ENCODE measurements at regions not wholly inside any gene's neighbourhood (a gene's known extent, or its start where the extent isn't known, plus 50 kb on each side); places are given as distances from the start of the nearest gene placed in this dataset.

DNA sequence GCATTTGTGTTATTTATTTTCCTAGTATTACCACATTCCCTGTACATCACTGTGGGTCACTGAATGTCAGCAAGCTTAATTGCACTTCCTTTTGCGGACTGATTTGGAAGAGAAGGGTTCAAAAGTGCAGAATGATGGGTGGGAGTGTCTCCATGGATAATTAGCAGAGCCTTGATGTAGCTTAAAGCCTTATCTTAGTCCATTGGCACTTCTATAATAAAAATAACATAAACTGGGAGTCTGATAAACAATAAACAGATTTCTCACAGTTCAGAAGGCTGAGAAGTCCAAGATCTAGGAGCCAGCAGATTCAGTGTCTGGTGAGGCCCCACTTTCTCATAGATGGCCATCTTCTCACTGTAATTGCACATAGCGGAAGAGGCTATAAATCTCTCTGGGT, 501.1 kb upstream of the POU3F2 start:
- H3K79me1 ChIP-seq (ENCODE audit: low read depth, low read length): no peaks in the 10 kb centered on the region
- 90% methylated on average over 2 of the region's 2 CpGs; no CpG with 5 or more reads in 1 of the 2 experiments for WGBS, 2 experiments (ENCODE audit: extremely low coverage in 1 of 2, insufficient coverage in 1 of 2, insufficient read length in 1 of 2, insufficient replicate concordance in 2 of 2, low coverage in 1 of 2, low lambda C conversion rate in 2 of 2, missing lambda C conversion rate in 1 of 2)
- no peak overlapping the region for H3K14ac ChIP-seq (ENCODE audit: insufficient read length)
- H3K56ac ChIP-seq (replicated peaks; ENCODE audit: insufficient read length, low read depth, low read length): no peak overlapping the region
- H2BK15ac ChIP-seq (ENCODE audit: low read length): no peak overlapping the region
- H3K4me3 ChIP-seq (ENCODE audit: extremely low read depth in 1 of 4, insufficient read depth in 2 of 4, low read depth in 3 of 4, low read length in 4 of 4): no peak overlapping the region
- H3K23me2 ChIP-seq (ENCODE audit: low read depth, low read length): no peaks in the 10 kb centered on the region
- no peak overlapping the region for H3K4me2 ChIP-seq (ENCODE audit: insufficient read depth in 1 of 2, low read depth in 2 of 2, low read length in 2 of 2)
- no peaks in the 10 kb centered on the region for H3K9me3 ChIP-seq (ENCODE audit: insufficient read depth in 2 of 2, low read depth in 1 of 2, low read length in 1 of 2)
- no peak overlapping the region for H3K23ac ChIP-seq (ENCODE audit: insufficient read length)
- H4K20me1 ChIP-seq (replicated peaks in 1 of 2; ENCODE audit: control insufficient read depth in 1 of 2, insufficient read depth in 2 of 2, low read length in 2 of 2): no peaks in the 10 kb centered on the region
- H3K27ac ChIP-seq (ENCODE audit: low read depth, low read length): no peak overlapping the region
- CTCF ChIA-PET (ENCODE audit: partially characterized antibody): interaction anchor here (0.8 kb wide), 1 partner anchor 175 kb away, joined by 5 read pairs; no protein-coding TSS in a partner anchor
- no peak overlapping the region for H2AK5ac ChIP-seq (ENCODE audit: low read depth, low read length)
- no peak overlapping the region for H2BK12ac ChIP-seq (ENCODE audit: low read depth, low read length)
- no peaks in the 10 kb centered on the region for H3K36me3 ChIP-seq (ENCODE audit: control insufficient read depth in 2 of 4, insufficient read depth in 4 of 4, low read length in 3 of 4)
- H2BK5ac ChIP-seq (ENCODE audit: low read depth, low read length): no peak overlapping the region
- H2BK120ac ChIP-seq (replicated peaks; ENCODE audit: low read depth, low read length): no peak overlapping the region
- H3K18ac ChIP-seq (ENCODE audit: extremely low read depth, low read length): no peak overlapping the region
- POLR2A ChIA-PET (ENCODE audit: partially characterized antibody): no interaction called here
- H4K5ac ChIP-seq (ENCODE audit: insufficient read length, low read depth, low read length): no peak overlapping the region
- no peak overlapping the region for H3K4ac ChIP-seq (replicated peaks; ENCODE audit: insufficient read length, low read depth, low read length)
- no peak overlapping the region for H2BK20ac ChIP-seq (ENCODE audit: low read length)
- no peaks in the 10 kb centered on the region for H3K79me2 ChIP-seq (ENCODE audit: control insufficient read depth in 1 of 2, insufficient read depth in 2 of 2, low read length in 2 of 2)
- no peak overlapping the region for H4K8ac ChIP-seq (ENCODE audit: extremely low read depth, insufficient read depth, low read length)
- no peak overlapping the region for H4K91ac ChIP-seq (replicated peaks; ENCODE audit: insufficient read length, low read length)
- no peak overlapping the region for H2AFZ ChIP-seq (ENCODE audit: low read length)
- no peaks in the 10 kb centered on the region for H3K4me1 ChIP-seq (replicated peaks in 1 of 4; ENCODE audit: control insufficient read depth in 3 of 4, insufficient read depth in 4 of 4, low read length in 3 of 4)
- FAIRE-seq: no peak
- TF ChIP-seq JUN (IDR thresholded peaks at IDR 0.05; ENCODE audit: low read depth, low read length) (no peak), SRF (IDR thresholded peaks at IDR 0.05; ENCODE audit: low read depth, low read length) (no peak)
- DNase-seq (ENCODE audit: low read depth in 1 of 2, low spot score in 2 of 2): no peak
- H3K9ac ChIP-seq (replicated peaks in 1 of 4; ENCODE audit: extremely low read depth in 1 of 4, low read depth in 3 of 4, low read length in 3 of 4): no peak overlapping the region
- H3K27me3 ChIP-seq (replicated peaks in 1 of 4; ENCODE audit: control insufficient read depth in 3 of 4, extremely low read depth in 1 of 4, insufficient read depth in 3 of 4, low read length in 3 of 4): no peaks in the 10 kb centered on the region
